IPS DF 6.9 (cell line): ENCODE measurements at regions not wholly inside any gene's neighbourhood (a gene's known extent, or its start where the extent isn't known, plus 50 kb on each side); places are given as distances from the start of the nearest gene placed in this dataset.

Experiments
- DNase-seq: peaks from one replicate; pipeline ENCODE4 v3.0.0-alpha.2; 2013; ENCODE audit warnings: low read depth, low spot score
- H3K27ac ChIP-seq: one replicate; pipeline ENCODE4 v1.5.1; 2013; ENCODE audit warnings: low read length, control low read depth
- H3K27me3 ChIP-seq: 2 replicates; pipeline ENCODE4 v1.6.1; 2013; ENCODE audit warnings: mild to moderate bottlenecking, low read length; ENCODE audit not compliant: control insufficient read depth, insufficient read depth
- H3K36me3 ChIP-seq: 2 replicates; pipeline ENCODE4 v1.6.1; 2013; ENCODE audit warnings: low read length; ENCODE audit not compliant: control insufficient read depth, insufficient read depth
- H3K4me1 ChIP-seq: 2 replicates; pipeline ENCODE4 v1.6.1; 2013; ENCODE audit warnings: low read length; ENCODE audit not compliant: control insufficient read depth, insufficient read depth
- H3K4me3 ChIP-seq: 2 replicates; pipeline ENCODE4 v1.5.1; 2013; ENCODE audit warnings: mild to moderate bottlenecking, low read length
- H3K9me3 ChIP-seq: 2 replicates; pipeline ENCODE4 v1.6.1; 2013; ENCODE audit warnings: low read length, inconsistent platforms; ENCODE audit not compliant: control insufficient read depth, insufficient read depth
- WGBS: extraction: QIAGEN DNeasy Blood & Tissue Kit; methylation state at CpG from one replicate; pipeline ENCODE4 v1.1.7; 2013; ENCODE audit warnings: mixed read lengths, missing lambda C conversion rate; ENCODE audit not compliant: insufficient read length, insufficient coverage; 5-methylcytosine and 5-hydroxymethylcytosine counted together

GRCh38 chr7:46011501-46011900 is 90.4 kb upstream of the IGFBP3 start:
- DNase-seq = no peak
- Histone ChIP-seq H3K27ac (no peak overlapping the region), H3K27me3 (no peaks in the 10 kb centered on the region), H3K9me3 (no peaks in the 10 kb centered on the region), H3K36me3 (no peaks in the 10 kb centered on the region), H3K4me1 (peaks cover 3% of the 10 kb centered on the region), H3K4me3 (no peak overlapping the region)
- no CpG with 5 or more reads among the region's 1 CpG for WGBS

- Histone ChIP-seq H3K4me1 (peaks cover 3% of the 10 kb centered on the region), H3K4me3 (no peak overlapping the region), H3K36me3 (no peaks in the 10 kb centered on the region), H3K27ac (no peak overlapping the region), H3K9me3 (no peaks in the 10 kb centered on the region), H3K27me3 (no peaks in the 10 kb centered on the region)
- DNase-seq = no peak
- WGBS = no CpG with 5 or more reads among the region's 2 CpGs
Measured at GRCh38 chr7:46011059-46011458, 90.0 kb upstream of the IGFBP3 start.

GRCh38 chr7:46009211-46009610 is 88.1 kb upstream of the IGFBP3 start:
- no peaks in the 10 kb centered on the region for H3K9me3 ChIP-seq
- no peak for DNase-seq
- no peak overlapping the region for H3K4me3 ChIP-seq
- H3K27ac ChIP-seq = no peak overlapping the region
- no peaks in the 10 kb centered on the region for H3K4me1 ChIP-seq
- H3K27me3 ChIP-seq = no peaks in the 10 kb centered on the region
- WGBS = no CpG with 5 or more reads among the region's 2 CpGs
- no peaks in the 10 kb centered on the region for H3K36me3 ChIP-seq

GRCh38 chr7:46007990-46008643 is 87.0 kb upstream of the IGFBP3 start:
- no peaks in the 10 kb centered on the region for H3K36me3 ChIP-seq
- WGBS = no CpG with 5 or more reads among the region's 6 CpGs

GRCh38 chr7:46007194-46007593 is 86.1 kb upstream of the IGFBP3 start:
- Histone ChIP-seq H3K9me3 (no peaks in the 10 kb centered on the region), H3K4me3 (no peak overlapping the region), H3K27me3 (no peaks in the 10 kb centered on the region), H3K27ac (no peak overlapping the region), H3K4me1 (no peaks in the 10 kb centered on the region), H3K36me3 (no peaks in the 10 kb centered on the region)
- WGBS = no CpG with 5 or more reads among the region's 2 CpGs
- DNase-seq = no peak

More at GRCh38 chr7:46007990-46008643, 87.0 kb upstream of the IGFBP3 start:
- DNase-seq = no peak
- H3K4me1 ChIP-seq = no peaks in the 10 kb centered on the region
- H3K27me3 ChIP-seq = no peaks in the 10 kb centered on the region
- H3K27ac ChIP-seq = no peak overlapping the region
- no peaks in the 10 kb centered on the region for H3K9me3 ChIP-seq
- H3K4me3 ChIP-seq = no peak overlapping the region

GRCh38 chr7:46006723-46007122 is 85.7 kb upstream of the IGFBP3 start:
- Histone ChIP-seq H3K27ac (no peak overlapping the region), H3K27me3 (no peaks in the 10 kb centered on the region), H3K9me3 (no peaks in the 10 kb centered on the region), H3K36me3 (no peaks in the 10 kb centered on the region), H3K4me3 (no peak overlapping the region), H3K4me1 (no peaks in the 10 kb centered on the region)
- WGBS = no CpG with 5 or more reads among the region's 1 CpG
- DNase-seq = no peak

GRCh38 chr7:46006212-46006611 is 85.1 kb upstream of the IGFBP3 start:
- no peaks in the 10 kb centered on the region for H3K27me3 ChIP-seq
- no peaks in the 10 kb centered on the region for H3K4me1 ChIP-seq
- H3K36me3 ChIP-seq = no peaks in the 10 kb centered on the region
- H3K4me3 ChIP-seq = no peak overlapping the region
- no peaks in the 10 kb centered on the region for H3K9me3 ChIP-seq
- WGBS = no CpG with 5 or more reads among the region's 4 CpGs
- no peak for DNase-seq
- H3K27ac ChIP-seq = no peak overlapping the region

- no peak for DNase-seq
- Histone ChIP-seq H3K27me3 (no peaks in the 10 kb centered on the region), H3K27ac (no peak overlapping the region), H3K9me3 (no peaks in the 10 kb centered on the region), H3K4me1 (no peaks in the 10 kb centered on the region), H3K36me3 (no peaks in the 10 kb centered on the region), H3K4me3 (no peak overlapping the region)
- no CpG with 5 or more reads among the region's 3 CpGs for WGBS
Measured at GRCh38 chr7:46004965-46005364, 83.9 kb upstream of the IGFBP3 start.

- no peaks in the 10 kb centered on the region for H3K9me3 ChIP-seq
- no peaks in the 10 kb centered on the region for H3K4me1 ChIP-seq
- H3K4me3 ChIP-seq = no peak overlapping the region
- H3K36me3 ChIP-seq = no peaks in the 10 kb centered on the region
- WGBS = no CpG with 5 or more reads among the region's 5 CpGs
- no peak for DNase-seq
- H3K27ac ChIP-seq = no peak overlapping the region
- no peaks in the 10 kb centered on the region for H3K27me3 ChIP-seq
Measured at GRCh38 chr7:46003896-46004875, 83.1 kb upstream of the IGFBP3 start.

- no peak for DNase-seq
- Histone ChIP-seq H3K4me3 (no peak overlapping the region), H3K9me3 (no peaks in the 10 kb centered on the region), H3K36me3 (no peaks in the 10 kb centered on the region), H3K4me1 (no peaks in the 10 kb centered on the region), H3K27ac (no peak overlapping the region), H3K27me3 (no peaks in the 10 kb centered on the region)
- WGBS = no CpG with 5 or more reads among the region's 2 CpGs
Measured at GRCh38 chr7:46003161-46003560, 82.1 kb upstream of the IGFBP3 start.
